ENCODE measurements at regions not wholly inside any gene's neighbourhood (a gene's known extent, or its start where the extent isn't known, plus 50 kb on each side); places are given as distances from the start of the nearest gene placed in this dataset.

DNA sequence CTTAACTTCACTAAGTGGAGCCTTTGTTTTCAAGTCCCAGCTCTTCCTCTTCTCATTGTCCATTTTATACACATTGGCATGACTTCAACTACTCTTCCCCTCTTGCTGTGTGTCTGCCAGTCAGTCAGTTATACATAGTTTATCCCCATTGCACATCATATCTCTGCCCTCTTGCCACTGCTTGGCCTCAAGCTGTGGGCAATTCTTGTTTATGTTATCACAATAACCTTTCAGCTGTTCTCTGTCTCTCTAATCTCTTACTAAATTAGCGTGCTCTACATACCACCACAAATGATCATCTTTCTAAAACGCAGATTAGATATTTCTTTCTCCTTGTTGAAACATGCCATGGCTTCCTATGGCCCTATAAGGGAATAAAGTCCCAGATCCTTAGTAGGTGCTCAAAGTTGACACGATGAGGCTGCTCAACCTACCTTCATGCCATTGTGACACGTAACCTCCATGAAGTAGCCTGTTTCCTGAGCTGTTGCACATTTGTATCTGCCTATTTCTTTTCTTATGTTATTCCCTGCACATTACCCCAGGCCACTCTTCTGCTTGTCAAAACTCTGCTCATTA lies 239.3 kb downstream of the GAS1 start:
- H3K4me3 ChIP-seq: no peak overlapping the region
- no peak overlapping the region for H3K9ac ChIP-seq
- no peaks in the 10 kb centered on the region for H3K36me3 ChIP-seq
- peaks cover 0 to 17% (median 0%) of the 10 kb centered on the region in 10 experiments; a peak in 6 of 20 replicates for H3K4me1 ChIP-seq
- H3K27ac ChIP-seq: no peak overlapping the region
- TF ChIP-seq Cebpa-rat (IDR thresholded peaks at IDR 0.05): no peak
- no peaks in the 10 kb centered on the region for H4K20me1 ChIP-seq
- no peak overlapping the region for H3K4me2 ChIP-seq
- H3K9me3 ChIP-seq (replicated peaks in 1 of 11): no peaks in the 10 kb centered on the region
- H3K27me3 ChIP-seq: no peaks in the 10 kb centered on the region

DNA sequence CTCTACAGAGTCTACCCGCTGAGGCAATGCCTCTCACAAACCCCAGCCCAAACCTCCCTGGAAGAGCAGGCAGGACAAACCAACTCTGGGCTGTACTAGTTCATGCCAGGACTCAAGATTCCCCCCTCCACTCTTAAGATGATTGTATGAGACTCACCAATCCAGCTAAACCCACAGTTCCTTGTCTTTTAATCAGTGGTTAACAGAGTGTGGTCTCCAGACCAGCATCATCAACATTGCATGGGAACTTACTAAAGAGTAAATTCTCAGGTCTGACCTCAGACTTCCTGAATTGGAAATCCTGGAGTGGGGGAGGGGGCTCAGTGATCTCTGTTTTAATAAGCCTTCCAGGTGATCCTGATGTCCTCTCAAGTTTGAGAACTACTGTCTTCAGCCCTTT lies 240.9 kb downstream of the GAS1 start:
- TF ChIP-seq Cebpa-rat (IDR thresholded peaks at IDR 0.05): no peak
- no peak overlapping the region for H3K27ac ChIP-seq
- peaks cover 0 to 17% (median 0%) of the 10 kb centered on the region in 10 experiments; a peak in 6 of 20 replicates for H3K4me1 ChIP-seq
- no peaks in the 10 kb centered on the region for H3K9me3 ChIP-seq (replicated peaks in 1 of 11)
- no peak overlapping the region for H3K9ac ChIP-seq
- H3K4me3 ChIP-seq: no peak overlapping the region
- H3K36me3 ChIP-seq: no peaks in the 10 kb centered on the region
- no peaks in the 10 kb centered on the region for H4K20me1 ChIP-seq
- H3K4me2 ChIP-seq: peak overlapping the region in 1 of 11 experiments; percentile 10; a peak in 1 of 22 replicates
- H3K27me3 ChIP-seq: no peaks in the 10 kb centered on the region

DNA sequence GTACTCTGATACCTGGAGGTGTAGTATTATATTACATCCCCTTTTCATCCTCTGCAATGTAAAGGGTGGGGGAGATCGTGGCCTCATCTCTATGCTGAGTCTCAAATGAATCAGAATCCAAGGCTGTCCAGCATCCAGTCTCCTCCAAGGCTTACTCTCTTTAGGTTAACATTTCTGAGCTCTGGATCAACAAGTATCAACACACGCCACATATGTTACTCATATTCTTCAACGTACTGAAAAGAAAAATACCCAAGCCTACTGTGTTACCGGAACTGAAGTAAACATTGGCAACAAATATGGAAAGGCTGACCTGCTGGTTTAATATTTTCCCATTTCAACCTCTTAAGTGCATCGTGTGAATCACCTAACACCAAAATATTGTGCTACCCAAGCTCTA lies 241.8 kb downstream of the GAS1 start:
- no peak overlapping the region for H3K27ac ChIP-seq
- H3K27me3 ChIP-seq: no peaks in the 10 kb centered on the region
- no peaks in the 10 kb centered on the region for H4K20me1 ChIP-seq
- H3K36me3 ChIP-seq: no peaks in the 10 kb centered on the region
- H3K4me1 ChIP-seq: peaks cover 0 to 11% (median 0%) of the 10 kb centered on the region in 10 experiments; a peak in 4 of 20 replicates
- TF ChIP-seq Cebpa-rat (IDR thresholded peaks at IDR 0.05): no peak
- H3K4me3 ChIP-seq: no peak overlapping the region
- H3K9ac ChIP-seq: no peak overlapping the region
- H3K4me2 ChIP-seq: no peak overlapping the region
- no peaks in the 10 kb centered on the region for H3K9me3 ChIP-seq (replicated peaks in 1 of 11)

DNA sequence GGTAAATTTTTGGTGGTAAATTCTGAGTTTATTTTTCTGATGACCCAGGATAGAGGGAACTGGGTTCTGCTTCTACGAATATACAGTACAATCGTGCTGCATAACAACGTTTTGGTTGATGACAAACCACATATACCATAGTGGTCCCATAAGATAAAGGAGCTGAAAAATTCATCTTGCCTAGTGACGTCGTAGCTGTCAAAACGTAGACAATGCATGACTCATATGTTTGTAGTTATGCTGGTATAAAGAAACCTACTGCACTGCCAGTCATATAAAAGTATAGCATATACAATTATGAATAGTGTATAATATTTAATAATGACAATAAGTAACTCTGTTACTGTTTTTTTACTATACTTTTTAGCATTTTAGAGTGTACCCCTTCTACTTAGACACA lies 244.0 kb downstream of the GAS1 start:
- no peak overlapping the region for H3K27ac ChIP-seq

DNA sequence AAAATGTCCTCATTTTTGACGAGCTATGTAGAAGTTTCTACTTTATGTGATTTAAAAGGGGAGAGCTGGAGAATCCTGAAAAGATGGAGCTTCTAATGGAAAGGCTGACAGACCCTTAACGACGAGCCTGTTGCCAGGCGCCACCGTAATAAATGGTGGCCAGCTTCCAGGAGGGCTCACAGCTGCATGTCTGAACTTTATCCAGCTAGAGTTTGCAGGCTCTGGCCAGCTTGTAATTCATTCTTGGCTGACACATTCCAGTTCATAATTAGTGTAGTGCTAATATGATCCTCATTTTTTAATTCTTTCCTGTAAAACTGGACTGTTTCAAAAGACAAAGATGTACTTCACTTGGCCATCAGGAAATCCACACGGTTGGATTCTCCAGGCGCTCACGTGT lies 246.7 kb downstream of the GAS1 start:
- Histone ChIP-seq H3K9me3 (replicated peaks in 1 of 11) (no peaks in the 10 kb centered on the region), H3K4me3 (no peak overlapping the region), H3K4me1 (no peaks in the 10 kb centered on the region), H4K20me1 (no peaks in the 10 kb centered on the region), H3K4me2 (no peak overlapping the region), H3K36me3 (no peaks in the 10 kb centered on the region), H3K9ac (no peak overlapping the region), H3K27me3 (no peaks in the 10 kb centered on the region), H3K27ac (no peak overlapping the region)
- TF ChIP-seq Cebpa-rat (IDR thresholded peaks at IDR 0.05): no peak

More for the DNA sequence above, 244.0 kb downstream of the GAS1 start:
- no peaks in the 10 kb centered on the region for H3K27me3 ChIP-seq
- no peak overlapping the region for H3K9ac ChIP-seq
- H3K4me1 ChIP-seq: 0 out of 20 replicates have a peak, but pooled peaks cover 0 to 3% (median 0%) of the 10 kb centered on the region in 10 experiments
- TF ChIP-seq Cebpa-rat (IDR thresholded peaks at IDR 0.05): no peak
- H3K4me2 ChIP-seq: no peak overlapping the region
- no peak overlapping the region for H3K4me3 ChIP-seq
- no peaks in the 10 kb centered on the region for H3K36me3 ChIP-seq
- H3K9me3 ChIP-seq (replicated peaks in 1 of 11): no peaks in the 10 kb centered on the region
- no peaks in the 10 kb centered on the region for H4K20me1 ChIP-seq

GRCh38 chr9:86697999-86698398 lies 249.3 kb downstream of the GAS1 start:
- Histone ChIP-seq H3K4me3 (no peak overlapping the region), H3K36me3 (no peaks in the 10 kb centered on the region), H3K9me3 (replicated peaks in 1 of 11) (no peaks in the 10 kb centered on the region), H3K4me1 (no peaks in the 10 kb centered on the region), H3K27ac (no peak overlapping the region), H4K20me1 (no peaks in the 10 kb centered on the region), H3K9ac (no peak overlapping the region), H3K27me3 (no peaks in the 10 kb centered on the region), H3K4me2 (no peak overlapping the region)
- no peak for TF ChIP-seq Cebpa-rat (IDR thresholded peaks at IDR 0.05)

GRCh38 chr9:86697213-86697612 lies 250.1 kb downstream of the GAS1 start:
- TF ChIP-seq Cebpa-rat (IDR thresholded peaks at IDR 0.05): no peak
- Histone ChIP-seq H3K4me2 (no peak overlapping the region), H3K4me1 (no peaks in the 10 kb centered on the region), H3K27me3 (no peaks in the 10 kb centered on the region), H3K36me3 (no peaks in the 10 kb centered on the region), H3K4me3 (no peak overlapping the region), H4K20me1 (no peaks in the 10 kb centered on the region), H3K27ac (no peak overlapping the region), H3K9me3 (replicated peaks in 1 of 11) (peaks cover 0 to 1% (median 0%) of the 10 kb centered on the region in 11 experiments; a peak in 2 of 22 replicates), H3K9ac (no peak overlapping the region)

DNA sequence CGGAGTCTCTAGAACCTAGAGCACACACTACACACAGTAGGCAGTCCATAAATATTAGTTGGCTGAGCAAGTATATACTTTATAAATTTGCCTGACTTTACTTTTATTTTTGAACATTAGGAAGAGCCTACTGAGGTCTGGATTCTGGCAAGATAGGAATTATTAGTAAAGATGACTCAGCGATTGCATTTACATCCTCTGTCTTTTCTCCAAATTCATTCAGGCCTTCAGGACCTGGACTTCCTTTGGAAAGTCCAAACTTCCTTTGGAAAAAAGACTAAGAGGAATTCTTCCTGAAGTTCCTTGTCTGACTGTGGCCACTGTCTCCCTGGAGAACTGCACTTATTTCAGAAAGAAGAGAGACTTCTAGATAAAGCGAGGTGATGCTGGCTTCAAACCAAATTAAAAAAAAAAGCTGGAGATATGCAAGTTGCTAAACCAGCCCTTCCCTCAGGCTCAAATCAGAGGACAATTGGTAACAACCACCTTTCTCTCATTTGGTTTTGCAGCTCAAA lies 251.3 kb downstream of the GAS1 start:
- H4K20me1 ChIP-seq: no peaks in the 10 kb centered on the region
- H3K4me3 ChIP-seq: no peak overlapping the region
- no peak for TF ChIP-seq Cebpa-rat (IDR thresholded peaks at IDR 0.05)
- H3K4me1 ChIP-seq: no peaks in the 10 kb centered on the region
- no peak overlapping the region for H3K4me2 ChIP-seq
- peaks cover 0 to 4% (median 0%) of the 10 kb centered on the region in 11 experiments; a peak in 2 of 22 replicates for H3K9me3 ChIP-seq (replicated peaks in 1 of 11)
- H3K27ac ChIP-seq: no peak overlapping the region
- no peaks in the 10 kb centered on the region for H3K36me3 ChIP-seq
- H3K9ac ChIP-seq: no peak overlapping the region
- no peaks in the 10 kb centered on the region for H3K27me3 ChIP-seq

DNA sequence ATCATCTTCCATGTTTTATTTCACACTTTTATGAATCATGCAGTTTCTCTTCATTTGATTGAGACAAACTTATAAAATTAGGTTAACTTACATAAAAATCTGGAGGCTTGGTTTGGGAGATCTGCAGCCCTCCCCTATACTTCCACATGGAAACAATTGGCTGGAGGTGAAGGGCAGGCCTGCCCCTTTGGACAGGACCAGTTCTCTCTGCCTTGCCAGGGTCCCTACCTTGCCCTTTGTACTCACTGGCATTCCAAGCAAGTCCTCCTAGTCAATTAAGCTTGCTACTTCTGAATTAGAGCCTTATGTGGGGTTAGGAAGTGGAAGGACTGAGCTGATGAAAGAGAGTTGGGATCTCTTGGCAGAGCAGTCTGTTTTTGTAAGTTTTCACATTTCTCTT lies 257.3 kb downstream of the GAS1 start:
- Histone ChIP-seq H3K4me1 (peaks cover 0 to 6% (median 0%) of the 10 kb centered on the region in 10 experiments; a peak in 3 of 20 replicates), H3K9me3 (replicated peaks in 1 of 11) (peaks cover 0 to 4% (median 0%) of the 10 kb centered on the region in 11 experiments; a peak in 2 of 22 replicates), H4K20me1 (no peaks in the 10 kb centered on the region), H3K4me3 (no peak overlapping the region), H3K27ac (no peak overlapping the region), H3K9ac (no peak overlapping the region), H3K27me3 (no peaks in the 10 kb centered on the region), H3K4me2 (no peak overlapping the region), H3K36me3 (no peaks in the 10 kb centered on the region)
- no peak for TF ChIP-seq Cebpa-rat (IDR thresholded peaks at IDR 0.05)

DNA sequence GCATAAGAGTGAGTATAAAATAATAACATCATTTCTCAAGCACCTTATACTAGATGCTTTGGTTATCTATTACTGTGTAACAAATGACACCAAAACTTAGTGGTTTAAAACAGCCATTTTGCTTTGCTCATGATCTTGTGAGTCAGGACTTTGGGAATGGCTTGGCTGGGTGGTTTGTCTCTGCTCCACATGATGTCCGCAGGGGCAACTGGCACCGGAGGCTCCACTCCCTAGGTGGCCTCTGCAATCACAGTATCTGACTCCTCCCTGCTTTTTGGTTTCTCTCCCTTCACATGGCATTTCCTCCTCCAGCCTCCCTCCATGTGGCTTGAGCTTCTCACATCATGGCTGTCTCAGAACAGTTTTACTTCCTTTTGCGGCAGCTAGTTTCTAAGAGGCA lies 259.5 kb downstream of the GAS1 start:
- peaks cover 0 to 6% (median 0%) of the 10 kb centered on the region in 10 experiments; a peak in 3 of 20 replicates for H3K4me1 ChIP-seq
- H3K4me3 ChIP-seq: no peak overlapping the region
- no peak for TF ChIP-seq Cebpa-rat (IDR thresholded peaks at IDR 0.05)
- H3K9ac ChIP-seq: no peak overlapping the region
- no peaks in the 10 kb centered on the region for H3K36me3 ChIP-seq
- peaks cover 0 to 4% (median 0%) of the 10 kb centered on the region in 11 experiments; a peak in 2 of 22 replicates for H3K9me3 ChIP-seq (replicated peaks in 1 of 11)
- H4K20me1 ChIP-seq: no peaks in the 10 kb centered on the region
- H3K4me2 ChIP-seq: peak overlapping the region in 2 of 11 experiments; percentile 2 to 41; a peak in 2 of 22 replicates
- peak overlapping the region in 2 of 11 experiments; percentile 9 to 26; a peak in 4 of 22 replicates for H3K27ac ChIP-seq
- H3K27me3 ChIP-seq: no peaks in the 10 kb centered on the region

Data from BLaER1 treated with 17β-estradiol and CSF1 and Interleukin-3, amounts not matched to agents 10 nM and 100 nM (cell line).